Lower lobe of right lung (tissue), 2 donors: ENCODE measurements at regions not wholly inside any gene's neighbourhood (a gene's known extent, or its start where the extent isn't known, plus 50 kb on each side); places are given as distances from the start of the nearest gene placed in this dataset.

ENCODE experiments used
- ATAC-seq, 2 donors: fragments of 200-7000 bp; cut with Tn5 transposase; one replicate each; pipeline ENCODE4 v1.9.1; 2020 to 2022; ENCODE audit warnings: mild to moderate bottlenecking in 2 of 2, moderate library complexity in 2 of 2
- DNase-seq: peaks from one replicate; pipeline ENCODE4 v3.0.0-alpha.2; 2020
- H3K27ac ChIP-seq: fragments of 200-600 bp; one replicate; pipeline ENCODE4 v1.8.0; 2022
- H3K27me3 ChIP-seq: fragments of 200-600 bp; one replicate; pipeline ENCODE4 v1.8.0; 2022; ENCODE audit warnings: low read depth
- H3K36me3 ChIP-seq: fragments of 200-600 bp; one replicate; pipeline ENCODE4 v1.8.0; 2022; ENCODE audit warnings: mild to moderate bottlenecking
- H3K4me1 ChIP-seq: fragments of 200-600 bp; one replicate; pipeline ENCODE4 v1.8.0; 2022
- H3K4me3 ChIP-seq: fragments of 200-600 bp; one replicate; pipeline ENCODE4 v1.8.0; 2022; ENCODE audit warnings: mild to moderate bottlenecking
- H3K9me3 ChIP-seq: fragments of 200-600 bp; one replicate; pipeline ENCODE4 v1.8.0; 2022
- intact Hi-C: fragments of 100-400 bp; cut with DNase I; formaldehyde crosslinking; loops from one replicate; pipeline ENCODE4 v1.11.0; 2022
- TF ChIP-seq, protein P1 (sequence below): fragments of 200-600 bp; IDR thresholded peaks from one replicate; pipeline ENCODE4 v1.8.0; 2022; ENCODE audit warnings: antibody characterized with exemption, mild to moderate bottlenecking
- donor health status: DM: no; HTN: yes; CAD: no; lungs with severe emphysema.

- H3K4me1 ChIP-seq: no peaks in the 10 kb centered on the region
- no peaks in the 10 kb centered on the region for H3K36me3 ChIP-seq
- H3K4me3 ChIP-seq: no peak overlapping the region
- no peak for ATAC-seq
- H3K27ac ChIP-seq: no peak overlapping the region
- peaks cover 35% of the 10 kb centered on the region for H3K27me3 ChIP-seq
- no peaks in the 10 kb centered on the region for H3K9me3 ChIP-seq
- intact Hi-C loops: no loop called here
- TF ChIP-seq, protein P1, sequence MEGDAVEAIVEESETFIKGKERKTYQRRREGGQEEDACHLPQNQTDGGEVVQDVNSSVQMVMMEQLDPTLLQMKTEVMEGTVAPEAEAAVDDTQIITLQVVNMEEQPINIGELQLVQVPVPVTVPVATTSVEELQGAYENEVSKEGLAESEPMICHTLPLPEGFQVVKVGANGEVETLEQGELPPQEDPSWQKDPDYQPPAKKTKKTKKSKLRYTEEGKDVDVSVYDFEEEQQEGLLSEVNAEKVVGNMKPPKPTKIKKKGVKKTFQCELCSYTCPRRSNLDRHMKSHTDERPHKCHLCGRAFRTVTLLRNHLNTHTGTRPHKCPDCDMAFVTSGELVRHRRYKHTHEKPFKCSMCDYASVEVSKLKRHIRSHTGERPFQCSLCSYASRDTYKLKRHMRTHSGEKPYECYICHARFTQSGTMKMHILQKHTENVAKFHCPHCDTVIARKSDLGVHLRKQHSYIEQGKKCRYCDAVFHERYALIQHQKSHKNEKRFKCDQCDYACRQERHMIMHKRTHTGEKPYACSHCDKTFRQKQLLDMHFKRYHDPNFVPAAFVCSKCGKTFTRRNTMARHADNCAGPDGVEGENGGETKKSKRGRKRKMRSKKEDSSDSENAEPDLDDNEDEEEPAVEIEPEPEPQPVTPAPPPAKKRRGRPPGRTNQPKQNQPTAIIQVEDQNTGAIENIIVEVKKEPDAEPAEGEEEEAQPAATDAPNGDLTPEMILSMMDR: no peak
- no peak for DNase-seq
Measured at GRCh38 chr9:126055381-126055985, 271.1 kb upstream of the MVB12B start.

GRCh38 chr9:126056312-126057021 is 270.2 kb upstream of the MVB12B start:
- Histone ChIP-seq H3K9me3 (no peaks in the 10 kb centered on the region), H3K4me1 (no peaks in the 10 kb centered on the region), H3K27ac (no peak overlapping the region), H3K27me3 (peaks cover 31% of the 10 kb centered on the region), H3K36me3 (no peaks in the 10 kb centered on the region), H3K4me3 (no peak overlapping the region)
- no peak for ATAC-seq
- TF ChIP-seq, protein P1: no peak
- intact Hi-C loops: no loop called here
- no peak for DNase-seq

DNA sequence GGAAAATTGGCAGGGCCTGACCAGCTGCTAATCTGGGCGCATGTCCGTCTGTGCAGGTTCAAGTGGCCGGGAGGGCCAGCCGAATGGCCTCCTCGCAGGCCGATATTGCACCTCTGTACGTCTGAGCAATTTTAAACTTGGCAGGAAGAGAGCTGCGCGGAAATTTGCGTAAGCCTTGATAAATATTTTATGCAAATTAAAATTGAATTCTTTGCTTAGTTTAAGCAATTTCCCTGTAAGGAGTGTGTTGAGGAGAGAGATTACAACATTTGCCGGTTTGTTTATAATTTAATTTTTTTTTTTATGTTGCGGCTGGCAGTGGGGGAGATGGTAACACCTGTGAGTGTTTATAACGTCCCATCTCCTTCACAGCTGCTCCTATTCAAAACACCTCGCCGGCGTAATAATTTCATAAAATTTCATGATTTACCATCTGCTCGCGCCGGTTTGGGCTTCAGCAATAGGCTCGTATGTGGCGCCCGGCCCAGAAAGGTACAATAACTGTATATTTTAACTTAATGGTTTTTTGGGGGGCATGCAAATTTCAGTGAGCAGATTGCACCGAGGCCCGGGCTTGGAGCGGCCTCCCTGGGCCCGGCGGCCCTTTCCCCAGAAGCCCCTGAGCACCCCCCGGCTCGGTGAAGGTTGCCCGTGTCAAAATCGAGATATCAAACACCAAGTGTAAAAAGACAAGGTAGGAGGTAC is 269.4 kb upstream of the MVB12B start:
- DNase-seq (no peak), ATAC-seq (no peak)
- Histone ChIP-seq H3K4me1 (no peaks in the 10 kb centered on the region), H3K9me3 (no peaks in the 10 kb centered on the region), H3K4me3 (no peak overlapping the region), H3K36me3 (no peaks in the 10 kb centered on the region), H3K27me3 (peaks cover 23% of the 10 kb centered on the region), H3K27ac (no peak overlapping the region)
- intact Hi-C loops: no loop called here
- TF ChIP-seq, protein P1: no peak

DNA sequence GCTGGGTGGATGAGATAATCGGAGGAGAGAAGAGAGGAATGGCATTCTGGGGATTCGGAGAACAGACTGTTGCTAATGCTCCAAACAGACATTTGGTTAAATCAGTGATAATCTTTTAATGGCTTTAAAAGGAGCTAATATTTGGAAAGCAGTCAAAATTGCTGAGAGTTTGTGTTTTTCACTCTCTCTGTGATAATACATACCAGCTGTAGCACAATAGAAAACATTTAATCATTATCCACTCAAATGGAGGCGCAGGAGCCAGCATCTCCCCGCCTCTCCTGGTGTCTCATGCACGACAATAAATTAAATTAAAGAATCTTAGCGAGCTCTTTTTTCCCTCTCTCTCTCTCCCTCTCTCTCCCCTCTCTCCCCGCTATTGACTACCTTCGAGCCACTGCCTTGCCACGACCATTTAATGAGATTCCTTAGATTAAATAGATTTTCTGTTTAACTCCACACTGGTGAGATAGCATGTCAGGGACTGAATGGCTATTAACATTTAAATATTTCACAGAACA is 268.6 kb upstream of the MVB12B start:
- intact Hi-C loops: no loop called here
- Histone ChIP-seq H3K9me3 (no peaks in the 10 kb centered on the region), H3K4me3 (no peak overlapping the region), H3K27me3 (peaks cover 22% of the 10 kb centered on the region), H3K27ac (no peak overlapping the region), H3K36me3 (no peaks in the 10 kb centered on the region), H3K4me1 (no peaks in the 10 kb centered on the region)
- TF ChIP-seq, protein P1: no peak
- no peak for ATAC-seq
- DNase-seq: no peak

DNA sequence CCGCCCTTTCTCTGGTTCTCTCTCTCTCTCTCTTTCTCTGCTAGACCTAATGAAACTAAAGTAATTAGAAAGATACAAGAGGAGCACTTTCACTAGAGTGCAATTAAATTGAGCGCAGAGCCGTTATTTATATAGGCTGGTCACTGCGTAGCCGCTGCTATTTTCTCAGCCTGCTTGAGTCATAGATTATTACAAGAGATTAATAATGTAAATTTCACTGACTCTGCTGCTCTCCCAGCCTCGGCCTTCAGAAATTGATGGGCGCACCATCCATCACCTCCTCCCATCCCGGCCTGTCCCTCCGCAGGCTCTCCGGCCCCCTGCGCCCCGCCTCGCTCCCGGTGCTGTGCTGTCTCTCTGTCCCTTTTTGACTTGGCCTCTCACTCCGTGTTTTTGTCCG is 268.0 kb upstream of the MVB12B start:
- intact Hi-C loops: no loop called here
- ATAC-seq (no peak), DNase-seq (no peak)
- Histone ChIP-seq H3K4me1 (no peaks in the 10 kb centered on the region), H3K27ac (no peak overlapping the region), H3K36me3 (no peaks in the 10 kb centered on the region), H3K9me3 (no peaks in the 10 kb centered on the region), H3K27me3 (peaks cover 17% of the 10 kb centered on the region), H3K4me3 (no peak overlapping the region)
- TF ChIP-seq, protein P1: no peak
